NCI-H1930 (cell line): ENCODE measurements at regions not wholly inside any gene's neighbourhood (a gene's known extent, or its start where the extent isn't known, plus 50 kb on each side); places are given as distances from the start of the nearest gene placed in this dataset.

Experiments
- DNase-seq, 2 experiments: peaks; one replicate each; lab custom pipeline; 2025; lab: John Stamatoyannopoulos, UW

DNA sequence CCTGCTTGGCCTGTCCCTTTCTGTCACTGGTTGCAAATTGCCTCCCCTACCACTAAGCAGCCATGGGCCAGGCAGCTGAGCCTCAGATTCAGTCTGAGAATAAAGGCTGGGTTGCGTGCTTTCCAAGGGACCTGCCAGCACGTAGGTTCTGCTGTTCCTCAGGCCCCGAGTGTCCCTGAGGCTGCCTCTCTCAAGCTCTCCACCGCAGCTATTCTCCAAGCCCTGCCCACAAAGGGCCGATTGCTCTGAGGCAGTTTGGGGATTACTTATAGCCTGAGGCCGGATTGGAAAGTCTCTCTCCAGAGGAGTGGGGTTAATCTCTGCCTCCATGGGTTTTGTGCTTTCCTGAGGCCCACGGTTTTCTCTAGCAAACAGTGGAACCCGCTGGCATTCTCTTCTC, 590.7 kb downstream of the BCOR start:
- no peak for DNase-seq

DNA sequence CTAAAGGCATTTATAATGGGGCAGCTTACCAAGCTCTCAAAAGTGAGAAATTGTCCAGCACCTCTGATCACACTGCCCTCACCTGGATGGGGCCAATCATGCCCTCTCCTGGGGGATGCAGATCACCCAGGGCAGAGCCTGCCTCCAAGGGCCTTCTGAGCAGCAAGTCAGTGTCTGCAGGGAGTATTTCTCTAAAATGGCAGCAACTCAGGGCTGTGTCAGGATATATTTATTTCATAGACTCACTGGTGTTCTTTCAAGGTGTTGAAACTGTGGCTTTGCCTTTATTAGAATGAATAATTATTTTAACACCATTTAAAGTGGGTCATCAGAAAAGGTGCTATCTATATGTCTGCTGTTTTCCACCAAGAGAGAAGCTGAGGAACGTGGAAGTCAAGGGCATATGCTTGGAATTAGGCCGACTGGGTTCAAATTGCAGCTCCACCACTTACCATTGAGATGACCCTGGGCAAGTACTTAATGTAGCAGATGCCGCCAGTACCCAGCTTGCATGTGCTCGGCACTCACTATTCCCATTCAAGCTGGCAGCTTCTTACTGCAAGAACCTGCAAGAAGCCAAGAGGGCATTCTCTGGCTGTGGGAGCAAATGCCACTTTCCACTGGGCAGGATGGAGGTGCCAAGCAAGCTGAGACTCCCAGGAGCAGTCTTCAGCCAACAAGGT, 590.0 kb downstream of the BCOR start:
- no peak for DNase-seq

DNA sequence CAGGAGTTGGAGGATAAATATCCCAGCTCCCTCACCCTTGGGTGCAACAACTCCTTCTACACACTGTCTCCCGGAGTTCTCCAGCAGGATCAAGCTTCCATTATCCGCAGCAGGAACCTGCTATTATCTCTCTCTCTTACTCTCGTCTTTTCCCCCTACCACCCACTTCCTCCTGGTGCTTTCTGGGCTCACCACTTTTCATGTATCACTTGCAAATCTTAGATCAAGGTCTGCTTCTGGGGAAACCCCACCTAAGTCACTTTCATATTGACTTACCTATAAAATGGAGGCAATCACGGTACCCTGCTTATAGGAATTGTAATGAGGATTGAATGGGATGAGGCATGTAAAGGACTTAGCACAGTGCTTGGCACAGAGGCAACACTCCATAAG, 589.5 kb downstream of the BCOR start:
- DNase-seq: no peak

DNA sequence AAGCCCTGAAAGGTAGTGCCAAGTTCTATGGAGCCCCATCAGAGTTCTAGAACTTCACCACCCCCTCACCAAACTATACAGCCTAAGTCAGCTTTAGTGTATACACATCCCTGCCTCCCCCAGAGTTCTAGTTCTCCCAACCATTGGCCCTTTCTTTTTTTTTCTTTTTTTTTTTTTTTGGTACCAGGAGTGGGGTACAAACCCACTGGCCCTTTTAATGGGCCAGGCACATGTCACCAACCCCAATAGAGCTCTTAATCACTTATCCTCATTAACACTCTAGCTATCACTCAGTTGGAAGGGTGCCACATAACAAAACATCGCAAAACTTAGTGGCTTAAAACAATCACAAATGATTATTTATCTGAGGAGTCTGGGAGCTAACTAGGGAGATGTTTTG, 588.6 kb downstream of the BCOR start:
- no peak for DNase-seq

DNA sequence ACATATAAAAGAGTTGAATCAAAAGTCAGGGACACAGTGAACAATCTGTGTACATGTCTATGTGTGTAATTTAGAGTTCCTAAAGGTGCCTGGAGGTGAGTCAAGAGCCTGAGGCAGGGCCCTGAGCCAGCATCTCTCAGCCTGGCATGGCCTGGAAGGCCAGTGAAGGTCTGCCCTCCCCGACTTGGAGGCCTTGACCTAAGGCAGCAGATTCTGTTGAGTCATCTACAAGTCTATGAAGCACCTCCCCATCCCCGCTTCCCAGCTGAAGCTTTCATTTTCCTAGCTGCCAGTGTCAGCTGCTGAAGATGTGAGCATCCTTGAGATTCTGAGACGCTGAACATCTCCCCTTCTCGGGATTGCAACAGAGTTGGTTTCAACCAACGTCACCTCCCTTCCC, 583.9 kb downstream of the BCOR start:
- DNase-seq: no peak

DNA sequence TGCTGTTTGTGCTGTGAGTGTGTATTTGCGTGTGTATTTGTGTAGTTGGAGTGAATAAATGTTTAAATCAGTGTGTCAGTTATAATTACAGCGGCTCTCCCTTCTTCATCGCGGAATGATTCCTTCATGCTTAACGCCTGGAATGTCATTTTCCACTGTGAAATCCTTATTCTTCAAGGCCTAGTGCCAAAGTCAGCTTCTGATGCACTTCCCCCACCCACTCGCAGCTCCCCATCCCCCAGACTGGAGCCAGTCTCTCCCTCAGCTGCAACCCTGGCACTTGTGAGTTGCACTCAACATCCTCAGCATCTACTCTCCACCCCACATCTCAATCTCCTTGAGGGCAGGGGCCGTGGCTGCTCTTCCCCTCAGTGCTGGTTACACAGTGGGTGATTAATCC, 583.0 kb downstream of the BCOR start:
- DNase-seq: no peak

DNA sequence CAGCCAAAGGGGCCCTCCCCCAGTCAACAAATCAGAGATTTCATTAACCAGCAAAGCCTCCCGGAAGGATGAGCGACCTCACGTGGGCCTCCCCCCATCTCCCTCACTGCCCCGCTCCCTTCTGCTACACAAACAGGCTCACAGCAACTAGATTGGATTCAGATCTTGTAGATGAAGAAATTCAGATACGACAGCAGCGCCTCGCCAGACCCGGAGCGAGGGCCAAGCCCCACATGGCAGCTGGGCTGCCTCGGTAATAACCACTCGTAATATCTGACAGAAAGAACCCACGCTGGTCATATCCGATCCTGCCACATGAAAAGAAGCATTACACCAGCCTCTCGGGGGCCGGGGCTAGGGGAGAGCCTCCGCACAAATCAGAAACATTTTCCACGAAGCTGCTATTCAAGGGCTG, 581.3 kb downstream of the BCOR start:
- no peak for DNase-seq

DNA sequence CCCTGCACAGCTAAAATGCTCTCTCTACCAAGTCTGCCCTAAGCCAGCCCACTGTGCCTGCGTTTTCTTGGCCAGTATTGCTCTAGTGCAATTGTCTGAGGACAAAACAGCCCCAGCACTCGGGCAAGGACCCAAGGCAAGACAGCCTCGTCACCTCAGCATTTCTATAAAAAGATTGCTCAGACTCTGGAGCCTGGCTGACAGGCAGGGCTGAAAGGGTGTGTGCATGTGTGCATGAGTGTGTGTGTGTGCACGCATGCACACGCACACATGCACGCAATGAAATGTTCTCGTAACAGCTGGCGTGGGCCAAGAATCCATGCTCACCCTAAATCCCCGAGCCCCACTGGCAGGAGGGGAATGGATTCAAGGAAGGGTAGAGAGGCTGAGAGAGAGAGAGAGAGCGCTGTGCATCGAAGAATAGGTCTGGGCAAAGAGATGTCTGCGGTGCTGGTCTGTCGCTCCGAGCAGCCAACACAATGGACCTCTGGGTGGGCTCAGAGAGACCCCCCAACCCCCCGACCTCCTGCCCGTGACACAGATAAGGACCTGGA, 579.2 kb downstream of the BCOR start:
- DNase-seq: no peak

DNA sequence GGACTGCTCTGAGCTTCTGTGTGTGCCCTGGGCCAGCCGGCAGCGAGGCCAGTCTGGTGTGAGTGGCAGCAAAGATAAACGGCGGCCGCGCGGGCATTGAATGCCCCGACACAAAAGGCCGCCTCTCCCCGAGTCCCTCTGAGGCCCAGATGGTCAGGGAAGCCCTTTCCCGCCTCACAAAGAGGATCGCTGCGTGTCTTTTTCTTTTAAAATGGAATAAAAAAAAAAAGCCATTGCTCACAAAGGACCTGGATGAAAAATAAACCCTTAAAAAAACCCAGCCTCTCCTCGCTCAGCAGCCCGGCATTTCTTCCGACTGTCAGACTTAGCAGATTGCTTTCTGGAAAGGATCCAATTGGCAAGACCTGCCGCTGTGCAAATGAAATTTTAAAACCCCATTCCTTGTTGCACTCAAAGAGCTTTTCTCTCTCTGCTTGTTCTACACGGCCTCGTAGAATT, 578.7 kb downstream of the BCOR start:
- no peak for DNase-seq

DNA sequence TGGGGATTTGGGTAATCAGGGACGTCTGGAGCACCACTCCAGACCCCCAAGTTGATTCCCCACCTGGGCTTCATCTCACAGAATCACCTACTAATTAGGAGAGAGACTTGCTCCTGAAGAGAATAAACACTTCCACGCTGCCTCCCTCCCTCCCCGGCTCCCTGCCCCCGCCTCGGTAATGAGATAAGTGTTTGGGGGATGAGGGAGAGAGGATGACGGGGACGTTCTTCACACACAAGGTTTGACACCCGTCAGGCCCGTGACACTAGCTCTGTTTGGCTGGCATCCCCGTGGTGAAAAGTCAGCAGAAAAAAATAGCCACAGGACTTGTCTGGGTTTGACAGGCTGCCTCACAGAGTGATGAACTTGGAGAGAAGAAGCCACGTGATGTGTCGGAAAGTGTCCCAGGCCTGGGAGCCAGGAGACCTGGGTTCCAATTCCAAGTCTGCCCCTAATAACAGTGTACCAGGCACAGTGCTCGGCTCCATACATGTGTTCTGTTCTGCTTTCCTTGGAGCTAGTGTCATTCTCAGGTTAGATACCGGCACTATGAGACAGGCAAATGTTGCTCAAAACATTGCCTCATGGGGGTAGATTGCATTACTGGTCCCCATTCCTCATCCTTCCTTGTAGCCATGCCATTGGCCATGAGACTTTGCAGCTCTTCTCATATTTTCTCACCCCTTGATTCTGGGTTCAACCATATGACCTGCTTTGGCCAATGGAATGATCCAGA, 578.0 kb downstream of the BCOR start:
- DNase-seq: no peak

DNA sequence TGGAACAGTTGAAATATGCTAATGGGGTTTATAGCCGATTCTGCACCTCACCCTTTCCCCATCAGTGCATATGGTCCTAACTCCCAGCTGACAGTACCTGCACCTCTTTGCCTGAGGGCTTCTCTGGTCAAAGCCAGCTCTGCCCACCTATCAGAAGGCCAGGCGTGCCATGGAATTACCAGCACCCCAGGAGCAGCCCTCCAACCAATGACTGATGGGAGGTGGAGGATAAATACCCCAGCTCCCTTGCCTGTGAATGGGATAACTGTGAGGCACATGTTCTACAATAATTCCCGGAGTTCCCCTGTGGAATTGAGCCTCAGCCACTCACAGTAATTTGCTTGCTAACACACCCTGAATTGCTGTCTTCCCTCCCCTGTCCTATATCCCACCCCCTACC, 572.0 kb downstream of the BCOR start:
- no peak for DNase-seq

DNA sequence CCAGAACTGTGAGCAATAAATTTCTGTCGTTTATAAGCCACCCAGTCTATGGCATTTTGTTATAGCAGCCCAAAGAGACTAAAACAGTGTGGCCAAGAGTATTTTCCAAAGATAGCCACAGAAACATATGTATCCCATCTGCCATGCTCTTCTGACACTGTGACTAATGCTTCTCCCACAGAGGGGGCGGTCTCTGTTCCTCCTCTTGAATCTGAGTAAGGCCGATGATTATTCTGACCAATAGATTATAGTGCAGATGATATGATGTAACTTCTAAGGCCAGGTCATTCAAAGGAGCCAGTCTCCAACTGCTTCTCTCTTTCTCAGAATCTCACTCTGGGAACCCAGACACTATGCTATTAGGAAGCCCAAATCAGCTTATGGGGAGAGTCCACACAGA, 570.7 kb downstream of the BCOR start:
- DNase-seq: no peak

DNA sequence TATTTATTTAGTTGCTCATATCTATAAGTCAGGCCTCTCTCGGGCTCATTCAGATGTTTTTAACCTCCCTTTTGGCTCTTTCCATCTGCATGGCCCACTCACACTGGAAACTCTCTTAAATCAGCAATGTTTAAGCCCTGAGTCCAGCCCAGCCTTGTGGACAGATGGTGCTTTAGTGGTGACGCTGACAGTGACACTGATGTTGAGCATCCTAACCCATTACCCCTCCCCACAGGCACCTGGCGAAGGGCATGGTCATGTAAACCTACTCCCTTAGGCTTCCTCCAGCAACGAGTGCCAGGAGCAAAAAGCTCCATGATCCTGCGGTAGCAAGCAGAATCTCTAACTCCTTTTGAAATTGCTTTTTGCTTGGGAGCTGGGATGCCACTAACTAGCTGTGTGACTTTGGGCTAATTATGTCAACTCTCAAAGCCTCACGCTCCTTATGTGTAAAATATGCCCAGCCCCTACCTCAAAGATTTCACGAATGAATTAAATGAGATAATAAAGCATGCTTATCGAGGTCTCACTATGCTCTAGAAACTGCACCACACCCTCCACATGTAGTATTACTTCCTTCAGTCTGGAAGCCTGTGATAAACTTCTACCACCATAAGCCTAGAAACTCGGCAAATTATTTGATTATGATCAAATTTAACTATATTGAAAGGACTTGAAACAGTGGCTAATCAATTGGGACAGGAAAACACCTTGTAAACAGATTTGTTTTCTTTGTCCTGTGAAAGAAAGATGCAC, 569.4 kb downstream of the BCOR start:
- DNase-seq: no peak

DNA sequence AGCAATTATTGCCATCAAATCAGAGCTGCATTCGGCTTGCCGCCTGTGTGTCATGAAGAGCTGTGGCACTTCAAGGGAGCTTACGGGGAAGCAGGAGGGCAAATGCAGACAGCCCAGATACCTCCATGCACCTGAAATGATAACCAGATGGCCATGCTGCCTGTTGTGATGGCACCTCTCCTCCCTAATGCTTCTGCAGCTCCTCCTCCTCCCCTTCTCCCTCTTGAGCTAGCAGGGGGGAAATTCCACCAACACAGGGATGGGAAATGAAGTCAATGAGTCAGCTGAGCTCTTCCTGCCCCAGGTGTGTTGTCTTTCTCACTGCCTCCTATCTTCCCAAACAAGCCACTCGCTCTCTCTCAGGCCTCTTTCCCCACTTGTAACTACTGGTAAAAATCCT, 565.0 kb downstream of the BCOR start:
- DNase-seq: no peak

DNA sequence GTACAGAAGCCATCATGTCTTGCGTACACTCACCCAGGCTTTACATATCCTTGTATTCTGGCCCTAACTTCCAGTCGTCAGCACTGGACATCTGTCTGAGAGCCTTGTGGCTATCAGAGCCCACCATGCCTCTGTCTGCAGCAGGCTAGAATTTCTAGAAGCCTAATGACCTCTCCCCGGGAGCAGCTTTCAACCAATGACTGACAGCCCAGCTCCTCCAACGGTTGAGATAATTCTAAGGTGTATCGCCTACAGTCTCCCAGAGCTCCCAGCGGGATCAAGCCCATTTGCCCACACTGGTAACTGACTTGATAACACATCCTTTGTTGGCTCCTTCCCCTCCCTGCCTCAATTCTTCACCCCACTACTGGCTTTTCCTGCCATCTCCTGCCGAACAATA, 562.8 kb downstream of the BCOR start:
- DNase-seq: no peak

DNA sequence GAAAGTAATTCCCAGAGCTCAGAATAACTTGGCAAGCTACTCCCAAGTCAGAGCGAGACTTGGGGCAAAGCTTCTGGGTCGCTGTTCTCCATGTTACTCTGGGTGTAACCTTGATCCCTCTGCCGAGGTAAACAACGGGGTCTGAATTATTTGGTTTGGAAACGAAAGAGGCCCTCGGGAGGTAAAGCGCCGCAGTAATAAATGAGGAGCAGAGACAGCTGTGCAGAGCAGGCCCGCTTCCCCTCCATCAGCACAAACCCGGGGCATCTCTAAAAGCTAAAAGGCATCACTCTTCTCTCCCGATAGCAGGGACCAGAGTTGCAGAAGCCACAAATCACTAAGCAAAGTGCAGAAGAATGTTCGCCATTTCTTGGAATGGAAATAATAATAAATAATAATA, 561.5 kb downstream of the BCOR start:
- no peak for DNase-seq

DNA sequence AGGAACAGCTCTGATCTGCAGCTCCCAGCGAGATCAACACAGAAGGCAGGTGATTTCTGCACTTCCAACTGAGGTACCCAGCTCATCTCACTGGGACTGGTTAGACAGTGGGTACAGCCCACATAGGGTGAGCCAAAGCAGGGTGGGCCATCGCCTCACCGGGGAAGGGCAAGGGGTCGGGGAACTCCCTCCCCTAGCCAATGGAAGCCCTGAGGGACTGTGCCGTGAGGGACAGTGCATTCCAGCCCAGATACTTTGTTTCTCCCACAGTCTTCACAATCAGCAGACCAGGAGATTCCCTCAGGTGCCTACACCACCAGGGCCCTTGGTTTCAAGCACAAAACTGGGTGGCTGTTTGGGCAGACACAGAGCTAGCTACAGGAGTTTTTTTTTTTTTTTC, 555.9 kb downstream of the BCOR start:
- no peak for DNase-seq

DNA sequence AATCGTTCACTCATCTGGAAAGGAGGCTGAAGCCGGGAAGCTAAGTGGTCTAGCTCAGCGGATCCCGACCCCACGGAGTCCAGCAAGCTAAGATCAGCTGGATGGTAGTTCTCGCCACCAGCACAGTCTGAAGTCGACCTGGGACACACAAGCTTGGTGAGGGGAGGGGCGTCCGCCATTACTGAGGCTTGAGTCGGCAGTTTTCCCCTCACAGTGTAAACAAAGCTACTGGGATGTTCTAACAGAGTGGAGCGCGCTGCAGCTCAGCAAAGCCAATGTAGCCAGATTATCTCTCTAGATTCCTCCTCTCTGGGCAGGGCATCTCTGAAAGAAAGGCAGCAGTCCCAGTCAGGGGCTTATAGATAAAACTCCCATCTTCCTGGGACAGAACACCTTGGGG, 555.4 kb downstream of the BCOR start:
- no peak for DNase-seq

DNA sequence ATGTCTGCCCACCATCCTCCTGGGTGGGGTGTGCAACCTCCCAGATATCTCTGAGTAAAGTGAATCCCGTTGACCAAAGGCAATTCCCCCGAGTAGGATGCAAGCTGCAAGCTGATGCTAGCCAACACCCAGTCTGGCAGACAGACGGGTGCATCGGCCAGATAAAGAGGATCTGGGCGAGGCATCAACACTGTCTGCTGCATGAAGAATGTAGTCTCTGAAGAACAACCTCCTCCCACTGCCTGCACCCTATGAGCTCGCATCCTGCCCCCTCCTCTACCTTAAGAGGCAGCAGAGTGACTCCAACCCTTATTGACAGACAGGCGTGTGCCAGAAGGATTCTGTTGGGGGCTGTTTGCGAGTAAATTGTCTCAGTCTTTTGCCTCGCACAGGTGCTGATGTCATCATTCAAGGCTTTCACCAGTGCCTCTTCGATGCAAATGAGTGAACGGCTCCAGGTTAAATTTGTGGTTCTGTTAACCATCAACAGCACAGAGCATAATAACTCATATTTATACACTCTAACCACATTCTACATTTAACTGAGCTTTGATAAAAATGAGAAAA, 546.9 kb downstream of the BCOR start:
- DNase-seq: no peak

DNA sequence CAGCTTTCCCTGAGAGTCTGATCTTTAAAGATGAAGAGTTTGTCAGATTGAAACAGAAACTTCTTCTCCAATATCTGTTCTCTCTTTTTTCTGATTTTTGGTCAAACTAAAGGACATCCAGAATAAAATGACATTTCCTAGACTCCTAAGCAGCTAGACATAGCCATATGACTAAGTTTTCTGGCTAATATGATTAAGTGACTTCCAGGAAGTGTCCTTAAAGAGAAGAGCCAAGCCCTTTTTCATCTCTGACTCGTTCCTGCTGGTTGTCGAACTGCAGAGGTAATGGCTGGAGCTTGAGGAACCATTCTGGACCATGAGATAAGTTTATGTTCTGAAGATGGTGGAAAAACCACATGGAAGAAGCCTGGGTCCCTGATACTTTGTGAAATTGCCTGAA, 546.0 kb downstream of the BCOR start:
- DNase-seq: no peak

DNA sequence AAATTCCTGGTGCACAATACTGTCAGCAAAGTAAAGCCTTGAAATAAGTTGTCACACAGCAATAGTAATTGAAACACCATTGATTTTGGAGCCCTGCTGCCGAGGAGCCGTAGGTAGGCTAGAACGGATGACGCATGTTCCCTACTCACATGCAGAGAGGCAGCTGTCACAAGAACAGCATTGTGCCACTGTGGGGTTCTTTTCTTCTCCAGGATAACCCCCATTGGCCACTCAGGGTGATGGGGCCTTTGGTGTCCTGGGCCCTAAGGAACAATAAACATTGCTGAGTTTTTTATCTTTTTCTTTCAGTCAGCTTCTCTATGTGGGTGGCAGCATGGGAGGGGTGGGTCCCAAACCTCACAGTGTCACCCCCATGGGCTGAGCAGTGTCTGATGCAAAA, 542.3 kb downstream of the BCOR start:
- DNase-seq: no peak

DNA sequence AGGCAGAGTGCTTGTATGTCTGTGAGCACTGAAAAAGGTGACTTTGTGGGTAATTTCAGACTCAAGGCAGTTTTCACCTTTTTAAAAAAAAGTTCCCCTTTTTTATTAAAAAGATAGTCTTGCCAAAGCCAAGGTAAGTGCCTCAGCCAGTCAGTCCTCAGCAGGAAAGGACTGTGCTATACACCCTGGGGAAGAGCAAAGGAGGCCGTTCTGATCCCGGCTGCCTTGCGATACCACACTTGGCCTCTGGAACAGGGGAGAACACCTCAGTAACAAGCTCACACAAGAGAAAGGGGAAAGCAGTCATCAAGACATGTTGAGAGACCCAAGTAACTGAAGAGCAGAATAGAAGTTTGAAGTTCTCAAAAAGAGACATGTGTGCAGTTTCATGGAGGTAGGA, 541.7 kb downstream of the BCOR start:
- DNase-seq: no peak

DNA sequence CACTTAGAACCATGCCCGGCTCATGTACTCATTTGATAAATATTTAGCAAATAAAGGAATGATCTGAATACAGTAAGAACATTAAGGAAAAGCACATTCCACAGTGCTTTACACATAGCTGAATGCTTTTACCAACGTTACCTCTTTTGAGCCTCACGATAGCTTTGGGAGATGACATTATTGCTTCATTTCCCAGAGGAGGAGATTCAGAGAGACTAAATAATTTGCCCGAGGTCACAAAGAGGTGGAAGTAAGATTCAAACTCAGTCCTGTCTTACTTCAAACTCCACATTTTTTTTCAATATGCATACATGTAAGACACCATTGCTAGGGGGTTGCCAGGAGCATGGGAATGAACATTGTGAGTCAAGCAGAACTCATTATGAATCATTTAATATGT, 538.5 kb downstream of the BCOR start:
- DNase-seq: no peak
